ENCODE measurements at regions not wholly inside any gene's neighbourhood (a gene's known extent, or its start where the extent isn't known, plus 50 kb on each side); places are given as distances from the start of the nearest gene placed in this dataset.

- H3K36me3 ChIP-seq (ENCODE audit: control insufficient read depth in 2 of 2, insufficient read depth in 1 of 2, low read length in 2 of 2): no peaks in the 10 kb centered on the region
- TF ChIP-seq SCRT1 (tag by site-specific recombination; IDR thresholded peaks at IDR 0.05; ENCODE audit: borderline replicate concordance) (0 out of 2 replicates have a peak, but pooled peaks have one; percentile 13), SCRT2 (tag by site-specific recombination; IDR thresholded peaks at IDR 0.05) (0 out of 2 replicates have a peak, but pooled peaks have one; percentile 15), MYNN (tag by site-specific recombination; IDR thresholded peaks at IDR 0.05; ENCODE audit: borderline replicate concordance) (no peak), ZFP3 (tag by site-specific recombination; IDR thresholded peaks at IDR 0.05; ENCODE audit: low read depth) (no peak), ZIC2 (tag by site-specific recombination; IDR thresholded peaks at IDR 0.05) (peak; percentile 84), OSR2 (tag by site-specific recombination; IDR thresholded peaks at IDR 0.05) (peak; percentile 51; the same call in 1 of the 2 replicates), ZNF639 (tag by site-specific recombination; IDR thresholded peaks at IDR 0.05) (no peak), WT1 (tag by site-specific recombination; IDR thresholded peaks at IDR 0.05) (peak; percentile 46; the same call in 1 of the 2 replicates), ZNF184 (tag by site-specific recombination; IDR thresholded peaks at IDR 0.05) (no peak), ZBTB8A (tag by site-specific recombination; IDR thresholded peaks at IDR 0.05) (no peak)
- H3K9me3 ChIP-seq (ENCODE audit: control insufficient read depth, insufficient read depth, low read depth, low read length): no peaks in the 10 kb centered on the region
- peaks cover 6% of the 10 kb centered on the region; the same call in 1 of the 2 replicates for H3K4me1 ChIP-seq (ENCODE audit: control insufficient read depth, insufficient read depth, low read length)
- ChIA-PET POLR2A (no interaction called here), CTCF (interaction anchor here (0.5 kb wide), 1 partner anchor 13 kb away, joined by 3 read pairs; no protein-coding TSS in a partner anchor)
- H3K27ac ChIP-seq (ENCODE audit: extremely low read depth, low read depth, low read length): no peak overlapping the region
- H3K4me3 ChIP-seq (ENCODE audit: low read depth, low read length): no peak overlapping the region
These were observed 96.7 kb upstream of the RAPGEF2 start for GRCh38 chr4:159006202-159006601.

- no peak overlapping the region for H3K4me3 ChIP-seq (ENCODE audit: low read depth, low read length)
- no peaks in the 10 kb centered on the region for H3K9me3 ChIP-seq (ENCODE audit: control insufficient read depth, insufficient read depth, low read depth, low read length)
- ChIA-PET CTCF (no interaction called here), POLR2A (no interaction called here)
- no peak for TF ChIP-seq ZNF660 (tag by site-specific recombination; IDR thresholded peaks at IDR 0.05)
- no peak for TF ChIP-seq RBAK (tag by site-specific recombination; IDR thresholded peaks at IDR 0.05)
- no peak for TF ChIP-seq ZNF223 (tag by site-specific recombination; IDR thresholded peaks at IDR 0.05)
- no peak for TF ChIP-seq ZNF184 (tag by site-specific recombination; IDR thresholded peaks at IDR 0.05)
- no peak for TF ChIP-seq PRDM6 (tag by site-specific recombination; IDR thresholded peaks at IDR 0.05)
- no peak for TF ChIP-seq ZNF398 (tag by site-specific recombination; IDR thresholded peaks at IDR 0.05)
- no peak for TF ChIP-seq ZBTB11 (tag by site-specific recombination; conservative IDR thresholded peaks at IDR 0.05; ENCODE audit: low read depth)
- no peak for TF ChIP-seq KLF9 (tag by site-specific recombination; IDR thresholded peaks at IDR 0.05; ENCODE audit: low read depth)
- TF ChIP-seq ZNF366 (tag by site-specific recombination; conservative IDR thresholded peaks at IDR 0.05): no peak
- TF ChIP-seq ZNF274 (IDR thresholded peaks at IDR 0.05; ENCODE audit: low read length): no peak
- TF ChIP-seq ZNF274 (tag by site-specific recombination; IDR thresholded peaks at IDR 0.05; ENCODE audit: borderline replicate concordance): no peak
- no peak for TF ChIP-seq BCL11A (tag by site-specific recombination; IDR thresholded peaks at IDR 0.05; ENCODE audit: low read depth)
- TF ChIP-seq ZNF629 (tag by site-specific recombination; IDR thresholded peaks at IDR 0.05): no peak
- H3K27ac ChIP-seq (ENCODE audit: extremely low read depth, low read depth, low read length): no peak overlapping the region
- H3K36me3 ChIP-seq (ENCODE audit: control insufficient read depth in 2 of 2, insufficient read depth in 1 of 2, low read length in 2 of 2): no peaks in the 10 kb centered on the region
- peaks cover 3% of the 10 kb centered on the region; the same call in 1 of the 2 replicates for H3K4me1 ChIP-seq (ENCODE audit: control insufficient read depth, insufficient read depth, low read length)
These were observed 94.2 kb upstream of the RAPGEF2 start for GRCh38 chr4:159008671-159009070.
